ENCODE measurements at regions not wholly inside any gene's neighbourhood (a gene's known extent, or its start where the extent isn't known, plus 50 kb on each side); places are given as distances from the start of the nearest gene placed in this dataset.
A peak's percentile ranks its signal among the peaks of the same experiment; 100 is the strongest.

- peaks cover 3% of the 10 kb centered on the region for H3K9me3 Mint-ChIP-seq (ENCODE audit: low read depth)
- intact Hi-C loops (cut with DNase I, micrococcal nuclease): no loop called here
- no peak overlapping the region for H3K27ac Mint-ChIP-seq
- ChIA-PET POLR2A (no interaction called here), CTCF (interaction anchor here (0.5 kb wide), 1 partner anchor 1029 kb away, joined by 3 read pairs; no protein-coding TSS in a partner anchor)
- no peaks in the 10 kb centered on the region for H3K4me1 Mint-ChIP-seq
- DNase-seq (no peak), ATAC-seq (no peak)
- H3K27me3 Mint-ChIP-seq: peaks cover 4% of the 10 kb centered on the region
- H3K36me3 Mint-ChIP-seq (ENCODE audit: low read depth): no peaks in the 10 kb centered on the region
- no peak overlapping the region for H3K4me3 Mint-ChIP-seq
Observed at GRCh38 chr3:109597444-109597843, 260.1 kb upstream of the DPPA4 start.

- ChIA-PET CTCF (interaction anchor here (0.8 kb wide), 1 partner anchor 460 kb away, joined by 3 read pairs; no protein-coding TSS in a partner anchor), POLR2A (no interaction called here)
- Mint-ChIP-seq H3K27ac (no peak overlapping the region), H3K9me3 (ENCODE audit: low read depth) (no peaks in the 10 kb centered on the region), H3K27me3 (no peaks in the 10 kb centered on the region), H3K36me3 (ENCODE audit: low read depth) (no peaks in the 10 kb centered on the region), H3K4me1 (no peaks in the 10 kb centered on the region), H3K4me3 (no peak overlapping the region)
- DNase-seq (no peak), ATAC-seq (no peak)
- intact Hi-C loops (cut with DNase I, micrococcal nuclease): no loop called here
Observed at GRCh38 chr3:109607897-109608296, 270.6 kb upstream of the DPPA4 start.

- POLR2A ChIA-PET: no interaction called here
- no peak overlapping the region for H3K27ac Mint-ChIP-seq
- intact Hi-C loops (cut with DNase I, micrococcal nuclease): no loop called here
- no peaks in the 10 kb centered on the region for H3K4me1 Mint-ChIP-seq
- H3K4me3 Mint-ChIP-seq: no peak overlapping the region
- CTCF ChIA-PET: no interaction called here
- ATAC-seq (no peak), DNase-seq (no peak)
- no peaks in the 10 kb centered on the region for H3K36me3 Mint-ChIP-seq (ENCODE audit: low read depth)
- H3K27me3 Mint-ChIP-seq: peaks cover under 1% of the 10 kb centered on the region
- no peaks in the 10 kb centered on the region for H3K9me3 Mint-ChIP-seq (ENCODE audit: low read depth)
Observed at GRCh38 chr3:109608574-109608973, 271.2 kb upstream of the DPPA4 start.

- POLR2A ChIA-PET: no interaction called here
- CTCF ChIA-PET: no interaction called here
Observed at GRCh38 chr3:109618766-109619378, 281.5 kb upstream of the DPPA4 start.

DNA sequence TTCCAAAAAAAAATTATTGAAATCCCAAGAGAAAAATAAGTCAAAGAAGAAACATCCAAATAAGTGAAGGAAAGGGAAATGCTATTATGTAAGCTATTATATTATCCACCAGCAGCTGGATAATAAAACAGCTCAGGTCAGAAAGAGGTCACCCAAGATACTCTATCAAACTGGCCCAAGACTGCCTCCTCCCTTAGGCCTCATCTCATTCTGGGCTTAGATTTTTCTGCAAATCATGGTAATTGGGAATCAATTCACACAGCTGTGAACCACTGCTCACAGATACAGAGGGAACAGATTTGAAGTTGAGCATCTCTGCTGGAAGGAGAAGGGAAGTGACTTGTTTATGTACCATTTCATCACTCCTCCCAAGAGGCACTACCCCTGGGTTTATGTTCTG, 294.6 kb upstream of the DPPA4 start:
- no peak for ATAC-seq
- H3K36me3 Mint-ChIP-seq (ENCODE audit: low read depth): no peaks in the 10 kb centered on the region
- H3K4me1 Mint-ChIP-seq: no peaks in the 10 kb centered on the region
- intact Hi-C loops (cut with DNase I, micrococcal nuclease): no loop called here
- no peak overlapping the region for H3K27ac Mint-ChIP-seq
- no peaks in the 10 kb centered on the region for H3K9me3 Mint-ChIP-seq (ENCODE audit: low read depth)
- no peaks in the 10 kb centered on the region for H3K27me3 Mint-ChIP-seq
- no peak overlapping the region for H3K4me3 Mint-ChIP-seq
- CTCF ChIA-PET: interaction anchor here (0.8 kb wide), 1 partner anchor 1682 kb away, joined by 3 read pairs; no protein-coding TSS in a partner anchor
- DNase-seq: no peak
- POLR2A ChIA-PET: no interaction called here

More at GRCh38 chr3:109618766-109619378, 281.5 kb upstream of the DPPA4 start:
- intact Hi-C loops (cut with DNase I, micrococcal nuclease): no loop called here
- H3K4me1 Mint-ChIP-seq: no peaks in the 10 kb centered on the region
- no peak for ATAC-seq
- no peak overlapping the region for H3K4me3 Mint-ChIP-seq
- no peak overlapping the region for H3K27ac Mint-ChIP-seq
- peaks cover 1% of the 10 kb centered on the region for H3K27me3 Mint-ChIP-seq
- no peak for DNase-seq
- H3K9me3 Mint-ChIP-seq (ENCODE audit: low read depth): no peaks in the 10 kb centered on the region
- no peaks in the 10 kb centered on the region for H3K36me3 Mint-ChIP-seq (ENCODE audit: low read depth)

DNA sequence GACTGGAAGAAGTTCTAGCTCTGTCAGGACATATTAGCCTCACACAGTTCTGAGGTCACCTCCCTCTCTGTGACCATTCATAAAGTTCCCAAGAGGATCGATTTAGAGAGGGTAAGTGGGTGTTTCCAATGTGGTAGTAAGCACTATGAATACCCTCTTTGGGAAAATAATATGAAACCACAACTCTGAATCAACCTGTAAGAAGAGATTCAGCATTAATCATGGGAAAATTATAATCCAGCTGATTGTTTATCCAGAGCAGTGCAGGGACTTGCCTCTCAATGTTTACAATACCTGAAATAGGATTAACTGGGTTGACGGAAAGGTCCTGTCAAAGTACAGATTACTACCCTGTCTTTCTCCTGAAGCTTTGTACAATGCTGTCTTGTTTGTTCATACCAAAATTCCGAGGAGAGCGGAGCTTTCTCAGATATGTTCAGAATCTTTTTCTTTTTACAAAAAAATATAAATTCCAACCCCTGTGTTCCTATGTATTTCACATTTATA, 302.9 kb upstream of the DPPA4 start:
- CTCF ChIA-PET: no interaction called here
- Mint-ChIP-seq H3K4me3 (no peak overlapping the region), H3K36me3 (ENCODE audit: low read depth) (no peaks in the 10 kb centered on the region), H3K27me3 (peaks cover 5% of the 10 kb centered on the region), H3K27ac (no peak overlapping the region), H3K4me1 (no peaks in the 10 kb centered on the region), H3K9me3 (ENCODE audit: low read depth) (no peaks in the 10 kb centered on the region)
- DNase-seq (no peak), ATAC-seq (no peak)
- POLR2A ChIA-PET: no interaction called here
- intact Hi-C loops (cut with DNase I, micrococcal nuclease): no loop called here

- Mint-ChIP-seq H3K9me3 (ENCODE audit: low read depth) (no peaks in the 10 kb centered on the region), H3K4me1 (no peaks in the 10 kb centered on the region), H3K27ac (no peak overlapping the region), H3K4me3 (no peak overlapping the region), H3K36me3 (ENCODE audit: low read depth) (no peaks in the 10 kb centered on the region), H3K27me3 (peaks cover 5% of the 10 kb centered on the region)
- DNase-seq (no peak), ATAC-seq (no peak)
- ChIA-PET POLR2A (no interaction called here), CTCF (no interaction called here)
- intact Hi-C loops (cut with DNase I, micrococcal nuclease): no loop called here
Observed at GRCh38 chr3:109642025-109642424, 304.7 kb upstream of the DPPA4 start.

DNA sequence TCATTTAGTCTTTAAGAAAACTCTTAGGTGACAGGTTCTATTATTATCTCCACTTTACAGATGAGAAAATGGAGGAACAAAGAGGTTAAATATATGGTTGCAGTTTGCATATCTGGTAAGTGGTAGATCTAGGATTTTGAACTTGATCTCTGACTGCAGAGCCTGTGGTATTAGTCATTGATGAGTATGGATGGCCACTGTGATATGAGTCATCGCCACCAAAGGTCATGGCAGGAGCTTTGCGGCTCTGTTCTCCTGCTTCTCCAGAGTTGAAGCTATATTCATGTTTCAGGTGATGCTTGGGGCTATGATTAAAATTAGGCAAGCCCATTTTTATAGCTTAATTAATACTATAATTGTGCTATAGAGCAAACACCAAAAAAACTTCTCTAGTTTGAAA, 306.2 kb upstream of the DPPA4 start:
- intact Hi-C loops (cut with DNase I, micrococcal nuclease): no loop called here
- peak; percentile 49 for ATAC-seq
- Mint-ChIP-seq H3K9me3 (ENCODE audit: low read depth) (no peaks in the 10 kb centered on the region), H3K4me3 (no peak overlapping the region), H3K27me3 (peaks cover 5% of the 10 kb centered on the region), H3K36me3 (ENCODE audit: low read depth) (no peaks in the 10 kb centered on the region), H3K4me1 (no peaks in the 10 kb centered on the region), H3K27ac (no peak overlapping the region)
- peak; percentile 12 for DNase-seq
- ChIA-PET POLR2A (interaction anchor here (0.9 kb wide), 1 partner anchor 29 kb away, joined by 3 read pairs; no protein-coding TSS in a partner anchor), CTCF (interaction anchor here (0.7 kb wide), 1 partner anchor 360 kb away, joined by 4 read pairs; no protein-coding TSS in a partner anchor)

GRCh38 chr3:109644332-109644731, 307.0 kb upstream of the DPPA4 start:
- H3K27me3 Mint-ChIP-seq: peaks cover 2% of the 10 kb centered on the region
- ATAC-seq: no peak
- H3K9me3 Mint-ChIP-seq (ENCODE audit: low read depth): no peaks in the 10 kb centered on the region
- CTCF ChIA-PET: no interaction called here
- intact Hi-C loops (cut with DNase I, micrococcal nuclease): no loop called here
- DNase-seq: no peak
- POLR2A ChIA-PET: no interaction called here
- no peaks in the 10 kb centered on the region for H3K4me1 Mint-ChIP-seq
- no peaks in the 10 kb centered on the region for H3K36me3 Mint-ChIP-seq (ENCODE audit: low read depth)
- no peak overlapping the region for H3K27ac Mint-ChIP-seq
- H3K4me3 Mint-ChIP-seq: no peak overlapping the region

GRCh38 chr3:109644746-109645145, 307.4 kb upstream of the DPPA4 start:
- intact Hi-C loops (cut with DNase I, micrococcal nuclease): no loop called here
- Mint-ChIP-seq H3K4me1 (no peaks in the 10 kb centered on the region), H3K27me3 (peaks cover 2% of the 10 kb centered on the region), H3K9me3 (ENCODE audit: low read depth) (no peaks in the 10 kb centered on the region), H3K4me3 (no peak overlapping the region), H3K36me3 (ENCODE audit: low read depth) (no peaks in the 10 kb centered on the region), H3K27ac (no peak overlapping the region)
- CTCF ChIA-PET: no interaction called here
- POLR2A ChIA-PET: no interaction called here
- DNase-seq (no peak), ATAC-seq (no peak)

DNA sequence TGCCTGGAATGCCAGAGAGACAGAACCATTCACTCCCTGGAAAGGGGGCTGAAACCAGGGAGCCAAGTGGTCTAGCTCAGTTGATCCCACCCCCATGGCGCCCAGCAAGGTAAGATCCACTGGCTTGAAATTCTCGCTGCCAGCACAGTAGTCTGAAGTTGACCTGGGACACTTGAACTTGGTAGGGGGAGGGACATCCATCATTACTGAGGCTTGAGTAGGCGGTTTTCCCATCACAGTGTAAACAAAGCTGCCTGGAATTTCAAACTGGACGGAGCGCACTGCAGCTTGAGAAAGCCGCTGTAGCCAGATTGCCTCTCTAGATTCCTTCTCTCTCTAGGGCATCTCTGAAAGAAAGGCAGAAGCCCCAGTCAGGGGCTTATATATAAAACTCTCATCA, 310.7 kb upstream of the DPPA4 start:
- no peak for DNase-seq
- Mint-ChIP-seq H3K27me3 (no peaks in the 10 kb centered on the region), H3K36me3 (ENCODE audit: low read depth) (no peaks in the 10 kb centered on the region), H3K4me1 (no peaks in the 10 kb centered on the region), H3K4me3 (no peak overlapping the region), H3K27ac (no peak overlapping the region), H3K9me3 (ENCODE audit: low read depth) (peaks cover 2% of the 10 kb centered on the region)
- ChIA-PET CTCF (no interaction called here), POLR2A (no interaction called here)
- ATAC-seq: no peak
- intact Hi-C loops (cut with DNase I, micrococcal nuclease): no loop called here

DNA sequence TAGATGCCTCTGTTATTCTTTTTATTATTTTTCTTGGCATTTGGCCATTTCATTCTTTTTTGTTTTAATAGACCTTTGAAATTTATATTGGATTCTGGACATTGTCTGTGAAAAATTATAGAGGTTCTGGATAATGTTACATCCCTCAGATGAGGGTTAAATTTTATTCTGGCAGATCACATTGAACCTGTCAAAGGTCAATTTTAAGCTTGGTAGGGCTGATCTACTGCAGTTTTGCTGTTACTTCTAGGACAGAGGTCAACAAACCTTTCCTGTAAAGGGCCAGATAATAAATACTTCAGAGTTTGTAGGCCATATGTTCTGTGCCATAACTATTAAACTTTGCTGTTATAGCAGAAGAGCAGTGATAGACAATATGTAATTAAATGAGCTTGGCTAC, 318.9 kb upstream of the DPPA4 start:
- Mint-ChIP-seq H3K27ac (no peak overlapping the region), H3K9me3 (ENCODE audit: low read depth) (peaks cover 2% of the 10 kb centered on the region), H3K4me1 (no peaks in the 10 kb centered on the region), H3K4me3 (no peak overlapping the region), H3K36me3 (ENCODE audit: low read depth) (no peaks in the 10 kb centered on the region), H3K27me3 (peaks cover 3% of the 10 kb centered on the region)
- no peak for DNase-seq
- ChIA-PET POLR2A (no interaction called here), CTCF (no interaction called here)
- no peak for ATAC-seq
- intact Hi-C loops (cut with DNase I, micrococcal nuclease): no loop called here
